K562 (cell line): ENCODE measurements at regions not wholly inside any gene's neighbourhood (a gene's known extent, or its start where the extent isn't known, plus 50 kb on each side); places are given as distances from the start of the nearest gene placed in this dataset.

Source experiments
- ATAC-seq: fragments of 200-7000 bp; cut with Tn5 transposase; 3 replicates; pipeline ENCODE4 v1.9.1; 2020; ENCODE audit warnings: moderate library complexity
- BruUV-seq: library from RNA; stranded (reverse); fragments of 400-500 nt; replicated peaks from 2 replicates; lab custom pipeline; 2021; lab: Mats Ljungman, UMichigan
- CTCF ChIA-PET: fragments of 300-600 bp; formaldehyde crosslinking; extraction: SDS; loops from one replicate; lab custom pipeline; 2021; ENCODE audit warnings: low intra/inter-chr PET ratio; lab: Yijun Ruan, JAX
- POLR2A ChIA-PET: fragments of 300-600, 350-650 bp; sonication (Branson Sonifier 250); formaldehyde crosslinking; extraction: SDS; loops from one replicate; lab custom pipeline; 2021; ENCODE audit warnings: antibody characterized with exemption, inconsistent platforms; lab: Yijun Ruan, JAX
- DNase-seq, 4 experiments: peaks; one replicate each; pipeline versions ENCODE4 v3.0.0 to v3.0.0-alpha.2; 2011 to 2018; ENCODE audit warnings: low spot score in 3 of 4, mixed read lengths in 3 of 4; ENCODE audit errors: extremely low read depth in 1 of 4
- FAIRE-seq: peaks from 2 replicates; lab custom pipeline; 2011; peaks lifted over from hg19 to GRCh38; lab: Jason Lieb, UNC
- H2AFZ ChIP-seq: 2 replicates; pipeline ENCODE4 v1.6.0; 2011; ENCODE audit warnings: low read depth, low read length, control low read depth, inconsistent platforms
- H3K27ac ChIP-seq: fragments of 200-600 bp; 3 replicates; pipeline ENCODE4 v1.8.0; 2011; ENCODE audit warnings: low read depth, mild to moderate bottlenecking, control low read depth, inconsistent platforms, low read length, moderate library complexity, mixed read lengths; ENCODE audit errors: extremely low read depth
- H3K27me3 ChIP-seq, 2 experiments: fragments of 300-600 bp in 1 of 2; 2 replicates in 1 of 2; 3 replicates in 1 of 2; pipeline versions ENCODE4 v1.6.0 to v1.8.0; 2011; ENCODE audit warnings: inconsistent platforms in 2 of 2, low read length in 2 of 2, mild to moderate bottlenecking in 1 of 2, mixed read lengths in 1 of 2, moderate library complexity in 1 of 2; ENCODE audit not compliant: control insufficient read depth in 2 of 2, insufficient read depth in 2 of 2
- H3K36me3 ChIP-seq: fragments of 300-600 bp; 3 replicates; pipeline ENCODE4 v1.8.0; 2011; ENCODE audit warnings: mild to moderate bottlenecking, low read length, inconsistent platforms; ENCODE audit not compliant: control insufficient read depth, insufficient read depth
- H3K4me1 ChIP-seq, 2 experiments: fragments of 200-600 bp in 1 of 2; replicated peaks in 1 of 2; 2 replicates in 1 of 2; 3 replicates in 1 of 2; pipeline versions ENCODE4 v1.5.1 to v1.8.0; 2011; ENCODE audit warnings: inconsistent platforms in 2 of 2, low read length in 2 of 2, mild to moderate bottlenecking in 1 of 2, mixed read lengths in 1 of 2, moderate library complexity in 1 of 2; ENCODE audit not compliant: control insufficient read depth in 2 of 2, insufficient read depth in 2 of 2
- H3K4me2 ChIP-seq: 2 replicates; pipeline ENCODE4 v1.6.1; 2011; ENCODE audit warnings: low read length, control low read depth, inconsistent platforms, mixed read lengths; ENCODE audit not compliant: insufficient read depth
- H3K4me3 ChIP-seq: fragments of 200-600 bp; sonication (generic), shearing (Covaris generic); 2 replicates; pipeline ENCODE4 v1.5.1; 2016; ENCODE audit warnings: control low read depth, inconsistent platforms
- H3K79me2 ChIP-seq: fragments of 200-600 bp; 3 replicates; pipeline ENCODE4 v1.8.0; 2011; ENCODE audit warnings: low read length, inconsistent platforms; ENCODE audit not compliant: control insufficient read depth, insufficient read depth
- H3K9ac ChIP-seq, 2 experiments: 2 replicates each; pipeline versions ENCODE4 v1.6.0 to v1.6.1; 2011; ENCODE audit warnings: low read depth in 2 of 2, low read length in 2 of 2, control low read depth in 1 of 2, inconsistent platforms in 1 of 2, mild to moderate bottlenecking in 1 of 2, mixed read lengths in 1 of 2; ENCODE audit not compliant: insufficient read depth in 1 of 2
- H3K9me1 ChIP-seq: one replicate; pipeline ENCODE4 v1.6.0; 2011; ENCODE audit warnings: inconsistent platforms, mild to moderate bottlenecking, low read length, moderate library complexity; ENCODE audit not compliant: control insufficient read depth, insufficient read depth
- H3K9me3 ChIP-seq: replicated peaks from 2 replicates; pipeline ENCODE4 v1.5.1; 2011; ENCODE audit warnings: low read depth, low read length, inconsistent platforms; ENCODE audit not compliant: control insufficient read depth, insufficient read depth
- H4K20me1 ChIP-seq: replicated peaks from 2 replicates; pipeline ENCODE4 v1.6.1; 2011; ENCODE audit warnings: low read length, inconsistent platforms, mixed read lengths; ENCODE audit not compliant: control insufficient read depth, insufficient read depth
- E2F3 ChIP-seq: fragments of 250-450 bp; sonication (Bioruptor Pico); IDR thresholded peaks from 2 replicates; pipeline ENCODE4 v1.4.0; 2020; ENCODE audit warnings: mild to moderate bottlenecking
- MXI1 ChIP-seq: IDR thresholded peaks from 2 replicates; pipeline ENCODE4 v1.6.1; 2011; ENCODE audit warnings: low read depth, mild to moderate bottlenecking, improper control_type of control experiment, low read length
- RFX5 ChIP-seq: IDR thresholded peaks from 2 replicates; pipeline ENCODE4 v1.6.1; 2011; ENCODE audit warnings: low read depth, mild to moderate bottlenecking, improper control_type of control experiment, low read length
- RHOXF2B ChIP-seq: fragments of 250-450 bp; sonication (Bioruptor Pico); conservative IDR thresholded peaks from 2 replicates; pipeline ENCODE4 v1.5.1; 2021
- SLC30A9 ChIP-seq: fragments of 250-450 bp; sonication (Bioruptor Pico); IDR thresholded peaks from 2 replicates; pipeline ENCODE4 v1.8.0; 2022; ENCODE audit warnings: mild to moderate bottlenecking, moderate library complexity
- ZNF133 ChIP-seq: fragments of 250-450 bp; sonication (Bioruptor Pico); IDR thresholded peaks from 2 replicates; pipeline ENCODE4 v1.4.0; 2020; ENCODE audit warnings: mild to moderate bottlenecking
- ZNF696 ChIP-seq: fragments of 250-450 bp; sonication (Bioruptor Pico); conservative IDR thresholded peaks from 2 replicates; pipeline ENCODE4 v1.4.0; 2020; ENCODE audit warnings: mild to moderate bottlenecking, moderate library complexity
- WGBS: fragments of 100-300 bp; shearing (Covaris generic); methylation state at CpG from one replicate; pipeline ENCODE4 v1.1.6; 2016; ENCODE audit warnings: low coverage, mixed read lengths; ENCODE audit not compliant: insufficient coverage; ENCODE audit errors: missing lambda C conversion rate; 5-methylcytosine and 5-hydroxymethylcytosine counted together
- in situ Hi-C: fragments of 300-500 bp; cut with MboI; formaldehyde crosslinking; loops from 4 replicates; pipeline ENCODE4 v1.15.0; 2018; ENCODE audit warnings: inconsistent platforms, mixed read lengths
- intact Hi-C: fragments of 100-400 bp; cut with micrococcal nuclease; formaldehyde crosslinking; loops from 2 replicates; pipeline ENCODE4 v1.14.2; 2022
- TF ChIP-seq, protein P1 (sequence below): fragments of 450-650 bp; formaldehyde crosslinking; IDR thresholded peaks from 2 replicates; pipeline ENCODE4 v1.4.0; 2020; ENCODE audit warnings: mild to moderate bottlenecking, moderate library complexity

DNA sequence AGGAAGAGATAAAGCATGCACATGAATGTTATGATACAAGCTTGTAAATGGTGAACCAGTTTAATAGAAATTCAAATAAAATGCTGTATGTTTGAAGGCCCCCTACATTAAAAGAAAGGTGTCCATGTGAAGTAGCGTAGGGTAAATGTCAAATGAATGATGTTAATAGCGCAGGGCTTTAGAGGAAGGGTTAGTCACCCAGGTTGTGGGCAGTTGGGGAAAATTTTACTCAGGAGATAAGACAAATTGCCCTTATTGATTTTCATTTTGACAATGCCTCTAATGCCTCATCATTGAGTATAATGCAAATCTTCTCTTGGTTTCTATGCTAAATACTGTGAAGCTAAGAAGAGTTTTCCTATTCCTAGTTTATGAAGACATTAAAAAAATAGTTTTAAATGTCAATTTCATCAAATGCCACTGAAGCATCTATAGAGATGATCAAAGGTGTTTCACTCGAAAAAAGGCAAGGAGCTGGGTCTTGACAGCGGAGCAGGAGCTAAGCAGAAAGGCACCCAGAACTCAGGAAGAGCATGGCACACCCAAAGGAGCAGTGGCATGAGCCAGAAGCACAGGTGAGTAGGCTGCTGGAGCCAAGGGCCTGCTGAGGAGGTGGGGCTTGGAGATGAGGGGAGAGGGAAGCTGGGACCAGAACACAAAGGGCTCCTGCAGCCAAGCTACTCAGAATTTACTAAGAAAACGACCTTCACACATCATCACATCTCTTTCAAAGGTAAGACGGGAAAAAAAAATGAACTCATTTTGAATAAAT, 129.3 kb upstream of the ACKR3 start:
- FAIRE-seq = no peak
- no peaks in the 10 kb centered on the region for H3K9me1 ChIP-seq
- WGBS = 2% methylated on average over 6 of the region's 6 CpGs
- DNase-seq = no peak
- no peaks in the 10 kb centered on the region for H3K27me3 ChIP-seq
- no peak overlapping the region for H3K4me2 ChIP-seq
- no peak for TF ChIP-seq MXI1
- no peak for TF ChIP-seq RHOXF2B (CRISPR knock-in tag)
- TF ChIP-seq E2F3 (CRISPR knock-in tag) = no peak
- TF ChIP-seq, protein P1, sequence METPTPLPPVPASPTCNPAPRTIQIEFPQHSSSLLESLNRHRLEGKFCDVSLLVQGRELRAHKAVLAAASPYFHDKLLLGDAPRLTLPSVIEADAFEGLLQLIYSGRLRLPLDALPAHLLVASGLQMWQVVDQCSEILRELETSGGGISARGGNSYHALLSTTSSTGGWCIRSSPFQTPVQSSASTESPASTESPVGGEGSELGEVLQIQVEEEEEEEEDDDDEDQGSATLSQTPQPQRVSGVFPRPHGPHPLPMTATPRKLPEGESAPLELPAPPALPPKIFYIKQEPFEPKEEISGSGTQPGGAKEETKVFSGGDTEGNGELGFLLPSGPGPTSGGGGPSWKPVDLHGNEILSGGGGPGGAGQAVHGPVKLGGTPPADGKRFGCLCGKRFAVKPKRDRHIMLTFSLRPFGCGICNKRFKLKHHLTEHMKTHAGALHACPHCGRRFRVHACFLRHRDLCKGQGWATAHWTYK (CRISPR knock-in tag) = no peak
- no TSS peak for BruUV-seq
- H3K9me3 ChIP-seq = no peaks in the 10 kb centered on the region
- no peaks in the 10 kb centered on the region for H3K79me2 ChIP-seq
- H2AFZ ChIP-seq = no peak overlapping the region
- H3K4me3 ChIP-seq = no peak overlapping the region
- no peaks in the 10 kb centered on the region for H3K36me3 ChIP-seq
- POLR2A ChIA-PET = no interaction called here
- no peak for ATAC-seq
- no peak overlapping the region for H3K27ac ChIP-seq
- in situ Hi-C loops = no loop called here
- H4K20me1 ChIP-seq = no peaks in the 10 kb centered on the region
- no peak overlapping the region for H3K9ac ChIP-seq
- CTCF ChIA-PET = no interaction called here
- intact Hi-C loops = no loop called here
- H3K4me1 ChIP-seq = no peaks in the 10 kb centered on the region

DNA sequence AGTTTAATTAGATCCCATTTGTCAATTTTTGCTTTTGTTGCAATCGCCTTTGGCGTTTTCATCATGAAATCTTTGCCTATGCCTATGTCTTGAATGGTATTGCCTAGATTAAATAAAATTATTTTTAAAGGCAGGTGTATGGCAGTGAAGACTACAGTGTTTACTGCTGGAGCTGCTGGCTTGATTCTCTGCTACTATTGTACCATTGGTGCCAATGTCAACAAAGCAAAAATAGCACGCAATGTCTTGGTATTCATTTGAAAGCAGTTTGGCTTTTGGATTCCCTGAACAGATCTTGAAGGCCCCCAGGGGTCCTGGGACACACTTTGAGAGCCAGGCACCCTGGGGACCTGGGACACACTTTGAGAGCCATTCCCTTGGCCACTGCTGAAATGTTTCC, 125.4 kb upstream of the ACKR3 start:
- H3K4me3 ChIP-seq = no peak overlapping the region
- no TSS peak for BruUV-seq
- H3K79me2 ChIP-seq = no peaks in the 10 kb centered on the region
- no peak overlapping the region for H2AFZ ChIP-seq
- no peaks in the 10 kb centered on the region for H3K36me3 ChIP-seq
- intact Hi-C loops (no loop called here), in situ Hi-C loops (no loop called here)
- no peak overlapping the region for H3K27ac ChIP-seq
- ChIA-PET CTCF (no interaction called here), POLR2A (no interaction called here)
- H3K4me1 ChIP-seq = no peaks in the 10 kb centered on the region
- no peak overlapping the region for H3K9ac ChIP-seq
- FAIRE-seq (no peak), ATAC-seq (no peak), DNase-seq (no peak)
- H3K27me3 ChIP-seq = peaks cover 0 to 14% of the 10 kb centered on the region in 2 experiments; a peak in 3 of 5 replicates
- WGBS = 2% methylated on average over 3 of the region's 3 CpGs
- H4K20me1 ChIP-seq = no peaks in the 10 kb centered on the region
- no peak overlapping the region for H3K4me2 ChIP-seq
- H3K9me1 ChIP-seq = no peaks in the 10 kb centered on the region
- TF ChIP-seq MXI1 = no peak
- TF ChIP-seq SLC30A9 (CRISPR knock-in tag) = no peak
- no peak for TF ChIP-seq ZNF133 (CRISPR knock-in tag)
- TF ChIP-seq ZNF696 = no peak
- TF ChIP-seq RFX5 = no peak
- H3K9me3 ChIP-seq = no peaks in the 10 kb centered on the region
